Natural killer cell (primary cell): ENCODE measurements at regions not wholly inside any gene's neighbourhood (a gene's known extent, or its start where the extent isn't known, plus 50 kb on each side); places are given as distances from the start of the nearest gene placed in this dataset.

Source experiments
- ATAC-seq, 3 donors: fragments of 150-1000 bp in 2 of 3; fragments of 200-7000 bp in 1 of 3; cut with Tn5 transposase; 1 replicate in 1 of 3; 2 replicates in 2 of 3; pipeline ENCODE4 v1.10.0; 2021; ENCODE audit warnings: mild to moderate bottlenecking in 2 of 3, moderate library complexity in 2 of 3
- DNase-seq, 2 donors: peaks; one replicate each; pipeline versions ENCODE4 v3.0.0 to v3.0.0-alpha.2; 2013 to 2021; ENCODE audit warnings: mixed read lengths in 1 of 2
- H3K27ac ChIP-seq: one replicate; pipeline ENCODE4 v1.5.1; 2013; ENCODE audit warnings: mild to moderate bottlenecking, low read length
- H3K27me3 ChIP-seq: one replicate; pipeline ENCODE4 v1.6.1; 2013; ENCODE audit warnings: low read length; ENCODE audit not compliant: control insufficient read depth, insufficient read depth
- H3K36me3 ChIP-seq: one replicate; pipeline ENCODE4 v1.6.1; 2013; ENCODE audit warnings: low read length; ENCODE audit not compliant: control insufficient read depth, insufficient read depth
- H3K4me1 ChIP-seq: one replicate; pipeline ENCODE4 v1.6.1; 2013; ENCODE audit warnings: low read length; ENCODE audit not compliant: control insufficient read depth, insufficient read depth
- H3K4me3 ChIP-seq: one replicate; pipeline ENCODE4 v1.5.1; 2013; ENCODE audit warnings: low read length
- H3K9me3 ChIP-seq: one replicate; pipeline ENCODE4 v1.6.1; 2013; ENCODE audit warnings: low read length; ENCODE audit not compliant: control insufficient read depth, insufficient read depth
- H3K27ac Mint-ChIP-seq, 2 donors: one replicate each; pipeline ENCODE4 v1.8.0; 2022; ENCODE audit warnings: mild to moderate bottlenecking in 2 of 2, mixed read lengths in 2 of 2, moderate library complexity in 1 of 2
- H3K27me3 Mint-ChIP-seq, 2 donors: one replicate each; pipeline ENCODE4 v1.8.0; 2022; ENCODE audit warnings: low read depth in 2 of 2, mixed read lengths in 2 of 2
- H3K36me3 Mint-ChIP-seq: one replicate; pipeline ENCODE4 v1.8.0; 2022; ENCODE audit warnings: mixed read lengths
- H3K4me1 Mint-ChIP-seq, 2 donors: one replicate each; pipeline ENCODE4 v1.8.0; 2022; ENCODE audit warnings: mixed read lengths in 2 of 2
- H3K4me3 Mint-ChIP-seq: one replicate; pipeline ENCODE4 v1.8.0; 2022; ENCODE audit warnings: mild to moderate bottlenecking, moderate library complexity, mixed read lengths
- H3K9me3 Mint-ChIP-seq, 2 donors: one replicate each; pipeline ENCODE4 v1.8.0; 2022; ENCODE audit warnings: mixed read lengths in 2 of 2
- WGBS: methylation state at CpG from one replicate; pipeline ENCODE4 v1.1.7; 2013; ENCODE audit warnings: missing lambda C conversion rate; ENCODE audit not compliant: insufficient coverage; 5-methylcytosine and 5-hydroxymethylcytosine counted together
- intact Hi-C: fragments of 100-400 bp; cut with micrococcal nuclease; formaldehyde crosslinking; loops from one replicate; pipeline ENCODE4 v1.14.2; 2022
- TF ChIP-seq, protein P1 (sequence below): fragments of 200-600 bp; IDR thresholded peaks from one replicate; pipeline ENCODE4 v1.8.0; 2022; ENCODE audit warnings: antibody characterized with exemption

GRCh38 chr1:219798283-219799030 lies 129.9 kb downstream of the SLC30A10 start:
- no peak overlapping the region for H3K27ac Mint-ChIP-seq
- no peaks in the 10 kb centered on the region for H3K4me1 Mint-ChIP-seq
- Histone ChIP-seq H3K36me3 (no peaks in the 10 kb centered on the region), H3K27ac (no peak overlapping the region), H3K27me3 (no peaks in the 10 kb centered on the region), H3K4me1 (no peaks in the 10 kb centered on the region), H3K9me3 (no peaks in the 10 kb centered on the region), H3K4me3 (no peak overlapping the region)
- TF ChIP-seq, protein P1, sequence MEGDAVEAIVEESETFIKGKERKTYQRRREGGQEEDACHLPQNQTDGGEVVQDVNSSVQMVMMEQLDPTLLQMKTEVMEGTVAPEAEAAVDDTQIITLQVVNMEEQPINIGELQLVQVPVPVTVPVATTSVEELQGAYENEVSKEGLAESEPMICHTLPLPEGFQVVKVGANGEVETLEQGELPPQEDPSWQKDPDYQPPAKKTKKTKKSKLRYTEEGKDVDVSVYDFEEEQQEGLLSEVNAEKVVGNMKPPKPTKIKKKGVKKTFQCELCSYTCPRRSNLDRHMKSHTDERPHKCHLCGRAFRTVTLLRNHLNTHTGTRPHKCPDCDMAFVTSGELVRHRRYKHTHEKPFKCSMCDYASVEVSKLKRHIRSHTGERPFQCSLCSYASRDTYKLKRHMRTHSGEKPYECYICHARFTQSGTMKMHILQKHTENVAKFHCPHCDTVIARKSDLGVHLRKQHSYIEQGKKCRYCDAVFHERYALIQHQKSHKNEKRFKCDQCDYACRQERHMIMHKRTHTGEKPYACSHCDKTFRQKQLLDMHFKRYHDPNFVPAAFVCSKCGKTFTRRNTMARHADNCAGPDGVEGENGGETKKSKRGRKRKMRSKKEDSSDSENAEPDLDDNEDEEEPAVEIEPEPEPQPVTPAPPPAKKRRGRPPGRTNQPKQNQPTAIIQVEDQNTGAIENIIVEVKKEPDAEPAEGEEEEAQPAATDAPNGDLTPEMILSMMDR, result no peak
- DNase-seq (no peak), ATAC-seq (no peak)
- no peak overlapping the region for H3K4me3 Mint-ChIP-seq
- 96% methylated on average over 2 of the region's 3 CpGs for WGBS
- no peaks in the 10 kb centered on the region for H3K9me3 Mint-ChIP-seq
- intact Hi-C loops, result no loop called here
- no peaks in the 10 kb centered on the region for H3K36me3 Mint-ChIP-seq
- H3K27me3 Mint-ChIP-seq, result peaks cover 0 to 4% of the 10 kb centered on the region in 2 donors

GRCh38 chr1:219797683-219798082 lies 130.7 kb downstream of the SLC30A10 start:
- no CpG with 5 or more reads among the region's 2 CpGs for WGBS
- Mint-ChIP-seq H3K27me3 (peaks cover 0 to 4% of the 10 kb centered on the region in 2 donors), H3K4me3 (no peak overlapping the region), H3K9me3 (no peaks in the 10 kb centered on the region), H3K36me3 (no peaks in the 10 kb centered on the region), H3K4me1 (no peaks in the 10 kb centered on the region), H3K27ac (no peak overlapping the region)
- ATAC-seq, result no peak
- TF ChIP-seq, protein P1, result no peak
- intact Hi-C loops, result no loop called here
- Histone ChIP-seq H3K4me3 (no peak overlapping the region), H3K4me1 (no peaks in the 10 kb centered on the region), H3K9me3 (no peaks in the 10 kb centered on the region), H3K36me3 (no peaks in the 10 kb centered on the region), H3K27ac (no peak overlapping the region), H3K27me3 (no peaks in the 10 kb centered on the region)
- DNase-seq, result no peak

GRCh38 chr1:219797009-219797408 lies 131.3 kb downstream of the SLC30A10 start:
- Mint-ChIP-seq H3K27ac (no peak overlapping the region), H3K4me3 (no peak overlapping the region), H3K9me3 (no peaks in the 10 kb centered on the region), H3K27me3 (peaks cover 0 to 4% of the 10 kb centered on the region in 2 donors), H3K4me1 (no peaks in the 10 kb centered on the region), H3K36me3 (no peaks in the 10 kb centered on the region)
- no peaks in the 10 kb centered on the region for H3K27me3 ChIP-seq
- TF ChIP-seq, protein P1, result no peak
- no peak overlapping the region for H3K4me3 ChIP-seq
- intact Hi-C loops, result no loop called here
- no peak overlapping the region for H3K27ac ChIP-seq
- ATAC-seq (no peak), DNase-seq (no peak)
- no peaks in the 10 kb centered on the region for H3K4me1 ChIP-seq
- H3K9me3 ChIP-seq, result no peaks in the 10 kb centered on the region
- H3K36me3 ChIP-seq, result no peaks in the 10 kb centered on the region

GRCh38 chr1:219795363-219795917 lies 132.9 kb downstream of the SLC30A10 start:
- Mint-ChIP-seq H3K4me3 (no peak overlapping the region), H3K27me3 (peaks cover 0 to 4% of the 10 kb centered on the region in 2 donors), H3K4me1 (no peaks in the 10 kb centered on the region), H3K9me3 (no peaks in the 10 kb centered on the region), H3K27ac (no peak overlapping the region), H3K36me3 (no peaks in the 10 kb centered on the region)
- Histone ChIP-seq H3K27me3 (no peaks in the 10 kb centered on the region), H3K36me3 (no peaks in the 10 kb centered on the region), H3K4me1 (no peaks in the 10 kb centered on the region), H3K27ac (no peak overlapping the region), H3K9me3 (no peaks in the 10 kb centered on the region), H3K4me3 (no peak overlapping the region)
- TF ChIP-seq, protein P1, result no peak
- DNase-seq (no peak), ATAC-seq (no peak)
- intact Hi-C loops, result no loop called here
- WGBS, result 87% methylated on average over 8 of the region's 9 CpGs
